Retina (tissue), 1 donor: ENCODE measurements at regions not wholly inside any gene's neighbourhood (a gene's known extent, or its start where the extent isn't known, plus 50 kb on each side); places are given as distances from the start of the nearest gene placed in this dataset.
A peak's percentile ranks its signal among the peaks of the same experiment; 100 is the strongest.

Experiments
- DNase-seq: peaks from one replicate; pipeline ENCODE4 v3.0.0-alpha.2; 2016

- DNase-seq, result no peak
Measured at GRCh38 chr10:123581656-123582055, 84.5 kb upstream of the GPR26 start.

GRCh38 chr10:123582084-123582989 lies 83.8 kb upstream of the GPR26 start:
- DNase-seq, result peak; percentile 80

GRCh38 chr10:123583639-123584418 lies 82.3 kb upstream of the GPR26 start:
- peak; percentile 82 for DNase-seq

GRCh38 chr10:123584419-123584775 lies 81.8 kb upstream of the GPR26 start:
- no peak for DNase-seq

- DNase-seq, result no peak
Measured at GRCh38 chr10:123585477-123586445, 80.4 kb upstream of the GPR26 start.

- no peak for DNase-seq
Measured at GRCh38 chr10:123587110-123587509, 79.0 kb upstream of the GPR26 start.

- no peak for DNase-seq
Measured at GRCh38 chr10:123588386-123588914, 77.7 kb upstream of the GPR26 start.

- DNase-seq, result no peak
Measured at GRCh38 chr10:123595661-123596060, 70.5 kb upstream of the GPR26 start.

GRCh38 chr10:123597676-123598075 lies 68.5 kb upstream of the GPR26 start:
- DNase-seq, result no peak

- DNase-seq, result peak; percentile 11
Measured at GRCh38 chr10:123599366-123599849, 66.7 kb upstream of the GPR26 start.

GRCh38 chr10:123600177-123600576 lies 66.0 kb upstream of the GPR26 start:
- DNase-seq, result no peak

- DNase-seq, result no peak
Measured at GRCh38 chr10:123603130-123603529, 63.0 kb upstream of the GPR26 start.

- DNase-seq, result no peak
Measured at GRCh38 chr10:123604506-123604905, 61.6 kb upstream of the GPR26 start.

GRCh38 chr10:123606006-123606405 lies 60.1 kb upstream of the GPR26 start:
- peak; percentile 24 for DNase-seq

GRCh38 chr10:123606955-123607354 lies 59.2 kb upstream of the GPR26 start:
- no peak for DNase-seq

- no peak for DNase-seq
Measured at GRCh38 chr10:123607386-123607785, 58.8 kb upstream of the GPR26 start.

GRCh38 chr10:123608047-123608446 lies 58.1 kb upstream of the GPR26 start:
- no peak for DNase-seq

- DNase-seq, result no peak
Measured at GRCh38 chr10:123611243-123611642, 54.9 kb upstream of the GPR26 start.

- no peak for DNase-seq
Measured at GRCh38 chr10:123611876-123612275, 54.3 kb upstream of the GPR26 start.

GRCh38 chr10:123613346-123613850 lies 52.8 kb upstream of the GPR26 start:
- no peak for DNase-seq

- peak; percentile 68 for DNase-seq
Measured at GRCh38 chr10:123614888-123615287, 51.3 kb upstream of the GPR26 start.
